GM18907 (cell line): ENCODE measurements at regions not wholly inside any gene's neighbourhood (a gene's known extent, or its start where the extent isn't known, plus 50 kb on each side); places are given as distances from the start of the nearest gene placed in this dataset.

Experiments used
- ATAC-seq: cut with Tn5 transposase; IDR thresholded peaks from one replicate; pipeline ENCODE4 v1.9.1; 2021; ENCODE audit warnings: mild to moderate bottlenecking, moderate library complexity; ENCODE audit not compliant: unreplicated experiment

GRCh38 chr14:58697930-58698642 lies 60.3 kb downstream of the DACT1 start:
- no peak for ATAC-seq

GRCh38 chr14:58699681-58700205 lies 62.0 kb downstream of the DACT1 start:
- no peak for ATAC-seq

- no peak for ATAC-seq
Observed at GRCh38 chr14:58701156-58701555, 63.4 kb downstream of the DACT1 start.

- no peak for ATAC-seq
Observed at GRCh38 chr14:58701604-58702003, 63.8 kb downstream of the DACT1 start.

GRCh38 chr14:58702441-58703160 lies 64.8 kb downstream of the DACT1 start:
- ATAC-seq: no peak

GRCh38 chr14:58703161-58703506 lies 65.4 kb downstream of the DACT1 start:
- ATAC-seq: no peak

- ATAC-seq: no peak
Observed at GRCh38 chr14:58705066-58705465, 67.3 kb downstream of the DACT1 start.

- ATAC-seq: no peak
Observed at GRCh38 chr14:58707949-58708348, 70.2 kb downstream of the DACT1 start.

- no peak for ATAC-seq
Observed at GRCh38 chr14:58709949-58710348, 72.2 kb downstream of the DACT1 start.

- no peak for ATAC-seq
Observed at GRCh38 chr14:58711382-58711781, 73.6 kb downstream of the DACT1 start.

GRCh38 chr14:58712357-58712756 lies 74.6 kb downstream of the DACT1 start:
- no peak for ATAC-seq

GRCh38 chr14:58713677-58714076 lies 75.9 kb downstream of the DACT1 start:
- ATAC-seq: no peak

- ATAC-seq: no peak
Observed at GRCh38 chr14:58716706-58717105, 78.9 kb downstream of the DACT1 start.

GRCh38 chr14:58717211-58717610 lies 79.4 kb downstream of the DACT1 start:
- ATAC-seq: no peak

- ATAC-seq: no peak
Observed at GRCh38 chr14:58717813-58718212, 80.1 kb downstream of the DACT1 start.

GRCh38 chr14:58718226-58719205 lies 80.8 kb downstream of the DACT1 start:
- no peak for ATAC-seq

- no peak for ATAC-seq
Observed at GRCh38 chr14:58721723-58722122, 84.0 kb downstream of the DACT1 start.

GRCh38 chr14:58722441-58722840 lies 84.7 kb downstream of the DACT1 start:
- no peak for ATAC-seq

- ATAC-seq: no peak
Observed at GRCh38 chr14:58724206-58724605, 86.4 kb downstream of the DACT1 start.

GRCh38 chr14:58724702-58725101 lies 86.9 kb downstream of the DACT1 start:
- ATAC-seq: no peak

GRCh38 chr14:58725226-58725625 lies 87.5 kb downstream of the DACT1 start:
- no peak for ATAC-seq
